GM10266 (cell line): ENCODE measurements at regions not wholly inside any gene's neighbourhood (a gene's known extent, or its start where the extent isn't known, plus 50 kb on each side); places are given as distances from the start of the nearest gene placed in this dataset.
A peak's percentile ranks its signal among the peaks of the same experiment; 100 is the strongest.
"Not testable (repeated sequence)": the region's sequence is repeated elsewhere in the genome, so short reads cannot be mapped to it uniquely, and the experiment has no call there.

Experiments used
- DNase-seq: peaks from one replicate; pipeline ENCODE4 v3.0.0; 2012; ENCODE audit errors: extremely low spot score
- TF ChIP-seq, protein P1 (sequence below): IDR thresholded peaks from 2 replicates; pipeline ENCODE4 v1.5.1; 2012; ENCODE audit warnings: mild to moderate bottlenecking, low read depth; ENCODE audit not compliant: control insufficient read depth, insufficient read depth; ENCODE audit errors: missing control alignments

DNA sequence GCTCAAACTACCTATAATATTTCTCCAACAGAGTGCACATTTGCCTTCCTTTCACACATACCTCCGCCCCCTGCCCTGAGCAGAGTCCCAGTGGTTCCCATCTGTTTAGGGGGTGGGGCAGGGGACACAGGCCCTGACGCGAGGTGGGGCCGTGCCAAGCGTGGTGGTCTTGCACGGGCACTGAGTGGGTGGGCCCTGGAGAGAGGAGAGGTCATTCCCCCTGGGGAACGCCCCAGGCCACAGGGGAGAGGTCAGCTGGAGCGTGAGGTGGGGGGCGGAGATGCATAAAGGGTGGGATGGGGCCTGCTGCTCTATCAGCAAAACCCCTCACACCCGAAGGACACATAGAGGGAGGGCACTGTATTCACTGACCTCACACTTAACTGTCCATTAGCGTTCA, 441.9 kb downstream of the TMEM121 start:
- no peak for DNase-seq
- TF ChIP-seq, protein P1, sequence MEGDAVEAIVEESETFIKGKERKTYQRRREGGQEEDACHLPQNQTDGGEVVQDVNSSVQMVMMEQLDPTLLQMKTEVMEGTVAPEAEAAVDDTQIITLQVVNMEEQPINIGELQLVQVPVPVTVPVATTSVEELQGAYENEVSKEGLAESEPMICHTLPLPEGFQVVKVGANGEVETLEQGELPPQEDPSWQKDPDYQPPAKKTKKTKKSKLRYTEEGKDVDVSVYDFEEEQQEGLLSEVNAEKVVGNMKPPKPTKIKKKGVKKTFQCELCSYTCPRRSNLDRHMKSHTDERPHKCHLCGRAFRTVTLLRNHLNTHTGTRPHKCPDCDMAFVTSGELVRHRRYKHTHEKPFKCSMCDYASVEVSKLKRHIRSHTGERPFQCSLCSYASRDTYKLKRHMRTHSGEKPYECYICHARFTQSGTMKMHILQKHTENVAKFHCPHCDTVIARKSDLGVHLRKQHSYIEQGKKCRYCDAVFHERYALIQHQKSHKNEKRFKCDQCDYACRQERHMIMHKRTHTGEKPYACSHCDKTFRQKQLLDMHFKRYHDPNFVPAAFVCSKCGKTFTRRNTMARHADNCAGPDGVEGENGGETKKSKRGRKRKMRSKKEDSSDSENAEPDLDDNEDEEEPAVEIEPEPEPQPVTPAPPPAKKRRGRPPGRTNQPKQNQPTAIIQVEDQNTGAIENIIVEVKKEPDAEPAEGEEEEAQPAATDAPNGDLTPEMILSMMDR = no peak

DNA sequence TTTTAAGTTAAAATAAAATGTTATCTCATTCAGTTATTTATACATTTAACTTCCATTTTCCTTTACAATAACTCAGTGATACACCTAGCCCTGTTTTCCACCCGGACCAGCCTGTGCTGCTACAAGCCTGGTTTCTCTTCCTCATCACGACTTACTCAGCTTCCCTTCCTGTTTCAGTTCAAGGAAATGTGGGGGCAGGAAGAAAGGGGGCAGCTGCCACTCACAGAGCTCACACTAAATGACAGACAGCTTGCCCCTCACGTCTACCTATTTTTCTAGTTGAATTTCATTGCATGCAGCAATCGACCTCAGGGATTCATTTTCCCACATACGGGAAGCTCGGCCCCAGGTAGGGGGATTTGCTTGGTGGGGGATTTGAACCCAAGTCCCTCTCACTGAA, 442.6 kb downstream of the TMEM121 start:
- not testable (repeated sequence) for DNase-seq

DNA sequence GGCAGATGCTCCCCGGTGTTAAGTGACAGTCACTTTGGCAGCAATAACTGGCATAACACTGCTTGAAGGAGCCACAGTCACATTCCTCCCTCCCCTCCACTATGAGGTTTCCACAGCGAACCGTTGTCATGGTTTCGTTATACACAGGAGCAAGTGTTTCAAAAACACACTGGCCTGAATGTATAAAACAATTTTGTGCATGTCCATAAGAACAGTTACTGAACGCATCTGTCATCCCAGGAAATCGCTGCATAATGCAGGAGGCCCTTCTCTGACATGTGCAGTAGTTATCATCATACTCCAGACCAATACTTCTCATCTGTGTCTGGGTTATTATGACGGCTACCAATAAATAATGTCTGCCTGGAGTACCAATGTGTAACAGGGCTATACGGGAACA, 444.4 kb downstream of the TMEM121 start:
- DNase-seq = not testable (repeated sequence)

DNA sequence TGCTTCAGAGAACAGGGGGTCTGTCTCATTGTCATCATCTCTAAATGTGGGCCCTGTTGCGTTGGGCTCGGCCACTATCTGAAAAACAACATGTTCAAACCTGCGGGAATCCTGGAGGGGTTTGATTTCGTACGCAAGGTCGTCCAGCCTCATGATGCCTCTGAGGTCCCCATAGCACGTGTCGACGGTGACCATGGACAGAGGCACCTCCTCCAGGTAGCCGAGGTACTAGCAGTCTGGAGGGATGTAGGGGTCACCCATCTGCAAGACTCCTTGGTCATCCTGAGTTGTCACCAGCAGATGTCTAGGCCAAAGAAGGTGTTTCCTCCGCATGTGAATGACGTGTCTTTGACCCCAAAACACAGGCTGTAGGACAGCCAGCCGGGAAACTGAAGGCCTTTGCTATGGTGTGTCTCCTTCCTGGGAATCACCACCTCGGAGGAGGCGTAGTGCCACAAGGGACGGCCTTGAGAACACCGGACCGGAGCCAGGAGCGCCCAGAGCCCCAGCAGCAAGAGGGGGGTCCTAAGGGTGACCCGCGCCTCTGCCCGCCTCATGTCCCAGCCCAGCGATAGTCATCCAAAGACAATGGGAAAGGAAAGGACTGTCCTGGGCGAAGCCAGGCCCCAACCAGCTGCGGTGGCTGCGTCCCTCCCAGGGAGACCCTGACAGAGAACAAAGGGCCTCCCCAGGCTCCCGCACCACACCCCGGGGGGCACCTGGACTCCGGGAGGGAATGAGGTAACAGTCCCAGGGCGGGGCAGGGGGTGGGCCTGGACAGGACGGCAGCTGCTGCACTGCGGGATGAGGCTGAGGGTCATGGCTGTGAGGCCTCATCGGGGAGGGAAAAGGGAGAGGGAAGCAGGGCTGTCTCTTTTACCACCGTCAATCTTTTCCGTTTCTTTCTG, 445.5 kb downstream of the TMEM121 start:
- TF ChIP-seq, protein P1 = no peak
- no peak for DNase-seq

DNA sequence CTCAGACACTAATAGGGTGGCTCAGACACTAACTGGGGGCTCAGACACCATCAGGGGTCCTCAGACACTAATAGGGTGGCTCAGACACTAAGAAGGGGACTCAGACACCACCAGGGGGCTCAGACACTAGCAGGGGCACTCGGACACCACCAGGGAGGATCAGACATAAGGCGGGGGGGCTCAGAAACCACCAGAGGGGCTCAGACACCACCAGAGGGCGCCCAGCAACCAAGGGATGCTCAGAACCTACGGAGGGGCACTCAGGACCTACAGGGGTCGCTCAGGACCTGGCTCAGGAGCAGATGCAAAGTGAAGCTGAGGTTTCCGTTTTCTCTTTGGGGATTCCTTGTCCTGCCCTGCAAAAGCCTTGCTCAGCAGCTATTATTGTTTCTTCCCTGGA, 448.5 kb downstream of the TMEM121 start:
- DNase-seq = peak; percentile 18
- TF ChIP-seq, protein P1 = peak; percentile 39

DNA sequence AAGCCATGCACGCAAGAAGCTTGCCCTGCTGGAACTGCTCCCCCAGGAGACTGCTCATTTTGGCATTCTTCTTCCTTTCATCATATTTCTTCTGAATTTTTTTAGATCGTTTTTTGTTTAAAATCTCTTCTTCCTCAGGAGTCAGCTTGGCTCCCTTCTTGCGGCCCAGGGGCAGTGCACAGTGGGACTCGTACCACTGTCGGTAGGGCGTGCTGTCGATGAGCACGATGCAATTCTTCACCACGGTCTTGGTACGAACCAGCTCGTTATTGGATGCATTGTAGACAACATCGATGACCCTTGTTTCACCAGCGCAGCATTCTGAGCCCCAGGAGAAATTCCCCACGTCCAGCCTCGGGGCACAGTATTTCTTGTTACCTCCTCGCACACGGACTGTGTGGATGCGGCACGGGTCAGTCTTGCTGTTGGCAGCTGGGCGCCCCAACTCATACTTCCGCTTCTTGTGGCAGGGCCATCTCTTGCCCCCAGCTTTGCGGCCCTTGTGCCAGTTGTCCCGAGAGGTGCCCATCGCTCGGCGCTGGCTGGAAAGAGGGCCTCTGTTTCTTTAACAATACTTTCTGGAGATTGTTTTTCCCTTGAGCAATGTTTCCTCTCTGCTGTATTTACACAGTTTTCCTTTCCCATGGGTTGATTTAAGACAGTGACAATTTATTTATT, 452.4 kb downstream of the TMEM121 start:
- TF ChIP-seq, protein P1 = no peak
- no peak for DNase-seq

DNA sequence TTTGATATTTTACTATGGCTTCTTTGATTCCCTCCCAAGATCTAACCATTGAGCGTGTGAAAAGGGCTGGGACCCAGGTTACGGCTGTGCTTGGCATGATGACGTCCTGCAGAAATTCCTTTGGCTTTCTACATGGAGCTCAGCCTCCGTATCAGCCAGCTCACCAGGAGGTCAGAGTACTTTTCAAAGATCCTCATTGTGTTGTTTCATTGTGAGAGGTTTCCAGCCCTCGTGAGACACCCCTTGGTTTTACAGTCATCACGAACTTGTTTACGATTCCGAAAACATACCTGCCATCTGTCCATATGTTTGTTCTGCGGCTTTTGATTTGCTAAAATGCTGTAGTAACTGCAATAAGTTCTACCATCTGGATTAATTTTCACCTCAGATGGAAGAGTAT, 453.1 kb downstream of the TMEM121 start:
- TF ChIP-seq, protein P1 = no peak
- no peak for DNase-seq

DNA sequence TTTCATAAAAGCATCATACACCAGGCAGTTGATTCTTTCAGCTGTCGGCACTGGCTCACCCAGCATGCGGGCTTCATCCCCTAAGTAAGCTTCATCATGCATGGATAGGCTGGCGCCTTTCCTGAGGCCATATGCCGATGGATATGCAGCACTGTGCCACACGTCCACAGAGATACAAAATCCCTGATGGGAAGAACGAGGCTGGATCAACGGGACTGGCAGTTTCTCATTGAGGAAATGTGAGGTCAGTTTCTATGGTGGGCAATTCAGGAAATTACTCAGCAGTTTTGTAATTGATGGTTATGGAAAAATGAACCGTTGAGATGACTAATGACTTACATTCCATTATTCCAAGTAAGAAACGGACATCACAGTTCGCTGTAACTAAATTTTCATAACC, 453.8 kb downstream of the TMEM121 start:
- DNase-seq = no peak
- TF ChIP-seq, protein P1 = no peak

DNA sequence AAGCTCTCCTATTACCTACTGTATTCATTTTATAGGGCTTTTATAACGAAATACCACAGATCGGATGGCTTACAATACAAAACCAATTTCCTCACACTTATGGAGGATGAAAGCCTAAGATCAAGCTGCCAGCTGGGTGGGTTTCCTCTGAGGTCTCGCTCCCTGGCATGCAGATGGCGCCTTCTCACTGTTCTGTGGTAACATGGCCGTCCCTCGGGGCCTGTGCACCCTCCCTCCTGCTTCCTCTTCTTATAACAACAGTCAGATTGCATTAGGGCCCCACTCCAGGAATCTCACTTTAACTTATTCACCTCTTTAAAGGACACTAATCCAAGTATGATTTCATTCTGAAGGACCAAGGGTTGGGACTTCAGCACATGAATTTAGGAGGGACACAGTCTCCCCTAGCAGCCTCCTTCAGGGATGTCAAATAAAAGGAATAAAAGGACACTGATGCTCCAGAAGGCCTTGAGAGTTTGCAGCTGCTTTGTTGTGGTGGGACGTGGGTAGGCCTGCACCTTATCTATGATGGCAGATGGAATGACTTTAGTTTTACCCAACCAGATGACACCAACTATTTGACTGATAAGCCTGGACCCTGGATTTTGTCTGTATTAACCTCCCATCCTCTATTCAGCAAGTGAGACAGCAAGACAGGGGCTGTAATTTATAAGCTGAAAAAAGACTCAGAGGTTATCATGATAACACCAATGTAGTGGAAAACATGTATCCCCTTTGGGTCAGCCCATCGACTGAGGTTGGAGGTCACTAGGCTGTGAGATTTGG, 455.3 kb downstream of the TMEM121 start:
- DNase-seq = not testable (repeated sequence)
